Right lobe of liver (tissue), 6 donors: ENCODE measurements at regions not wholly inside any gene's neighbourhood (a gene's known extent, or its start where the extent isn't known, plus 50 kb on each side); places are given as distances from the start of the nearest gene placed in this dataset.

ENCODE experiments used
- ATAC-seq, 4 donors: fragments of 200-7000 bp; cut with Tn5 transposase; one replicate each; pipeline ENCODE4 v1.9.1; 2020; ENCODE audit warnings: mild to moderate bottlenecking in 4 of 4, moderate library complexity in 4 of 4
- DNase-seq, 3 donors: peaks; one replicate each; pipeline ENCODE4 v3.0.0-alpha.2; 2020
- H3K27ac ChIP-seq, 3 donors: fragments of 200-600 bp; one replicate each; pipeline ENCODE4 v1.8.0; 2022
- H3K27me3 ChIP-seq, 2 donors: fragments of 200-600 bp; one replicate each; pipeline ENCODE4 v1.8.0; 2022
- H3K36me3 ChIP-seq, 4 donors: fragments of 200-600 bp; sonication (generic) in 1 of 4; one replicate each; pipeline versions ENCODE4 v1.5.1 to v1.8.0; 2017 to 2022; ENCODE audit warnings: control low read depth in 1 of 4
- H3K4me1 ChIP-seq, 4 donors: fragments of 200-600 bp; sonication (generic) in 1 of 4; one replicate each; pipeline versions ENCODE4 v1.5.1 to v1.8.0; 2017 to 2022; ENCODE audit warnings: control low read depth in 1 of 4
- H3K4me3 ChIP-seq, 3 donors: fragments of 200-600 bp; one replicate each; pipeline ENCODE4 v1.8.0; 2022
- H3K9me3 ChIP-seq, 4 donors: fragments of 200-600 bp; sonication (generic) in 1 of 4; one replicate each; pipeline versions ENCODE4 v1.5.1 to v1.8.0; 2017 to 2022; ENCODE audit warnings: control low read depth in 1 of 4
- POLR2A ChIP-seq: fragments of 450-650 bp; IDR thresholded peaks from one replicate; pipeline ENCODE4 v1.6.1; 2017; ENCODE audit warnings: antibody characterized with exemption, mild to moderate bottlenecking
- WGBS: methylation state at CpG from one replicate; pipeline ENCODE4 v1.1.6; 2018; ENCODE audit warnings: low coverage, low lambda C conversion rate; ENCODE audit not compliant: insufficient coverage; ENCODE audit errors: missing lambda C conversion rate; 5-methylcytosine and 5-hydroxymethylcytosine counted together
- intact Hi-C, 2 donors: fragments of 100-400 bp; cut with DNase I; formaldehyde crosslinking; loops; one replicate each; pipeline versions ENCODE4 v1.11.2 to v1.14.1; 2022
- TF ChIP-seq, protein P1 (sequence below), 4 donors: fragments of 200-600 bp in 3 of 4; fragments of 450-650 bp in 1 of 4; IDR thresholded peaks; one replicate each; pipeline versions ENCODE4 v1.5.1 to v1.8.0; 2016 to 2022; ENCODE audit warnings: antibody characterized with exemption in 4 of 4, mild to moderate bottlenecking in 2 of 4
- donor health status: DM: no; HTN: yes; CAD: no.
- donor health status: DM: no; HTN: no; CAD: no.
- donor health status: DM: no; HTN: no; CAD: no.
- donor health status: DM: no; HTN: yes; CAD: no.
- donor health status: DM: no; HTN: yes; CAD: no.

DNA sequence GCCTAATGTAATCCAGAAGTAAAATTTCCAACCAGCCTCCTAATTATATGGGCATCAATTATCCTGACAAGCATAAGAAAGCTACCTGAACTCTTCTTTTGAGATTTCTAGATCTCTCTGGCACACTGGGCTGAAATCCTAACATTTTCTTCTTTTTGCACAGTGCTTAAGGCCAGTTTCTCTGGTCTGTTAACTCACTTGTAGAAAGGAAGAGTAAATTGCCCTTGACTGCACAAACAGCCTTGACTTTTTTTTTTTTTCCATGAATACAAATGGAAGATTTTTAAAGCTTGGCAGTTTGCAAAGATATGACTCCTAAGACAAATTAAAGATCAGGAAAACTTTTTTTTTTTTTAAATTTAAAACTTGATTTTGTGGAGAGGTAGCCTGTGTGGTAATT lies 291.2 kb upstream of the MON1B start:
- no peak overlapping the region for H3K4me3 ChIP-seq
- no peaks in the 10 kb centered on the region for H3K27me3 ChIP-seq
- intact Hi-C loops = no loop called here
- DNase-seq (no peak), ATAC-seq (peak; percentile 10 to 38 (median 26))
- no peak for TF ChIP-seq POLR2A
- TF ChIP-seq, protein P1, sequence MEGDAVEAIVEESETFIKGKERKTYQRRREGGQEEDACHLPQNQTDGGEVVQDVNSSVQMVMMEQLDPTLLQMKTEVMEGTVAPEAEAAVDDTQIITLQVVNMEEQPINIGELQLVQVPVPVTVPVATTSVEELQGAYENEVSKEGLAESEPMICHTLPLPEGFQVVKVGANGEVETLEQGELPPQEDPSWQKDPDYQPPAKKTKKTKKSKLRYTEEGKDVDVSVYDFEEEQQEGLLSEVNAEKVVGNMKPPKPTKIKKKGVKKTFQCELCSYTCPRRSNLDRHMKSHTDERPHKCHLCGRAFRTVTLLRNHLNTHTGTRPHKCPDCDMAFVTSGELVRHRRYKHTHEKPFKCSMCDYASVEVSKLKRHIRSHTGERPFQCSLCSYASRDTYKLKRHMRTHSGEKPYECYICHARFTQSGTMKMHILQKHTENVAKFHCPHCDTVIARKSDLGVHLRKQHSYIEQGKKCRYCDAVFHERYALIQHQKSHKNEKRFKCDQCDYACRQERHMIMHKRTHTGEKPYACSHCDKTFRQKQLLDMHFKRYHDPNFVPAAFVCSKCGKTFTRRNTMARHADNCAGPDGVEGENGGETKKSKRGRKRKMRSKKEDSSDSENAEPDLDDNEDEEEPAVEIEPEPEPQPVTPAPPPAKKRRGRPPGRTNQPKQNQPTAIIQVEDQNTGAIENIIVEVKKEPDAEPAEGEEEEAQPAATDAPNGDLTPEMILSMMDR (IDR thresholded peaks at IDR 0.05) = no peak
- H3K36me3 ChIP-seq = no peaks in the 10 kb centered on the region
- no peaks in the 10 kb centered on the region for H3K9me3 ChIP-seq
- peaks cover 0 to 16% (median 5%) of the 10 kb centered on the region in 4 donors for H3K4me1 ChIP-seq
- peak overlapping the region; percentile 74 to 77 (median 76) for H3K27ac ChIP-seq

GRCh38 chr16:76900285-76901263 lies 290.4 kb upstream of the MON1B start:
- H3K9me3 ChIP-seq = no peaks in the 10 kb centered on the region
- no peaks in the 10 kb centered on the region for H3K27me3 ChIP-seq
- H3K4me1 ChIP-seq = peaks cover 0 to 16% (median 5%) of the 10 kb centered on the region in 4 donors
- intact Hi-C loops = no loop called here
- no peak overlapping the region for H3K4me3 ChIP-seq
- H3K36me3 ChIP-seq = no peaks in the 10 kb centered on the region
- TF ChIP-seq POLR2A = peak; percentile 69
- TF ChIP-seq, protein P1 (IDR thresholded peaks at IDR 0.05) = no peak
- peak; percentile 91 to 97 (median 93) for ATAC-seq
- H3K27ac ChIP-seq = peak overlapping the region; percentile 74 to 77 (median 76)
- WGBS = 24% methylated on average over 6 of the region's 6 CpGs
- DNase-seq = no peak

- no peak for DNase-seq
- no peak for ATAC-seq
- no peak overlapping the region for H3K4me3 ChIP-seq
- H3K9me3 ChIP-seq = no peaks in the 10 kb centered on the region
- no peaks in the 10 kb centered on the region for H3K27me3 ChIP-seq
- WGBS = 78% methylated on average over 2 of the region's 2 CpGs
- H3K27ac ChIP-seq = no peak overlapping the region
- no peaks in the 10 kb centered on the region for H3K36me3 ChIP-seq
- TF ChIP-seq, protein P1 (IDR thresholded peaks at IDR 0.05) = no peak
- TF ChIP-seq POLR2A = no peak
- no peaks in the 10 kb centered on the region for H3K4me1 ChIP-seq
- intact Hi-C loops = no loop called here
Observed at GRCh38 chr16:76906552-76906951, 284.4 kb upstream of the MON1B start.

GRCh38 chr16:76910931-76911330 lies 280.1 kb upstream of the MON1B start:
- H3K27ac ChIP-seq = no peak overlapping the region
- no peaks in the 10 kb centered on the region for H3K36me3 ChIP-seq
- no peak overlapping the region for H3K4me3 ChIP-seq
- DNase-seq = no peak
- peak in 1 of 4 donors; percentile 69 for ATAC-seq
- TF ChIP-seq, protein P1 (IDR thresholded peaks at IDR 0.05) = no peak
- TF ChIP-seq POLR2A = no peak
- intact Hi-C loops = no loop called here
- no peaks in the 10 kb centered on the region for H3K4me1 ChIP-seq
- no peaks in the 10 kb centered on the region for H3K27me3 ChIP-seq
- H3K9me3 ChIP-seq = no peaks in the 10 kb centered on the region
- 71% methylated on average over 3 of the region's 3 CpGs for WGBS
